Breast epithelium (tissue), 4 donors: ENCODE measurements at regions not wholly inside any gene's neighbourhood (a gene's known extent, or its start where the extent isn't known, plus 50 kb on each side); places are given as distances from the start of the nearest gene placed in this dataset.

Experiments
- DNase-seq, 2 donors: peaks; one replicate each; pipeline ENCODE4 v3.0.0-alpha.2; 2019; ENCODE audit warnings: low spot score in 2 of 2
- H3K27ac ChIP-seq, 2 donors: fragments of 200-600 bp; sonication (generic) in 1 of 2; one replicate each; pipeline ENCODE4 v1.5.1; 2016 to 2019; ENCODE audit warnings: mild to moderate bottlenecking in 1 of 2
- H3K27me3 ChIP-seq, 2 donors: fragments of 200-600 bp; sonication (generic) in 1 of 2; one replicate each; pipeline versions ENCODE4 v1.5.1 to v1.6.0; 2017 to 2019; ENCODE audit warnings: control low read depth in 1 of 2, mild to moderate bottlenecking in 1 of 2
- H3K36me3 ChIP-seq: fragments of 200-600 bp; one replicate; pipeline ENCODE4 v1.5.1; 2019
- H3K4me1 ChIP-seq, 2 donors: fragments of 200-600 bp; sonication (generic); one replicate each; pipeline ENCODE4 v1.5.1; 2016 to 2019; ENCODE audit warnings: control low read depth in 1 of 2
- H3K4me3 ChIP-seq, 3 donors: fragments of 200-600 bp; sonication (generic); 1 replicate in 2 of 3; 2 replicates in 1 of 3; pipeline ENCODE4 v1.5.1; 2016 to 2019; ENCODE audit warnings: mild to moderate bottlenecking in 3 of 3, moderate library complexity in 2 of 3
- H3K9me3 ChIP-seq, 2 donors: fragments of 200-600 bp; sonication (generic) in 1 of 2; one replicate each; pipeline ENCODE4 v1.5.1; 2016 to 2019; ENCODE audit warnings: control low read depth in 1 of 2
- POLR2A ChIP-seq: fragments of 450-650 bp; IDR thresholded peaks from one replicate; pipeline ENCODE4 v1.6.1; 2016; ENCODE audit warnings: antibody characterized with exemption, mild to moderate bottlenecking, moderate library complexity
- POLR2AphosphoS5 ChIP-seq, 3 donors: sonication (generic); formaldehyde crosslinking; IDR thresholded peaks; one replicate each; pipeline ENCODE4 v1.6.1; 2017; ENCODE audit warnings: antibody characterized with exemption in 3 of 3
- intact Hi-C: fragments of 100-400 bp; cut with DNase I; formaldehyde crosslinking; loops from one replicate; pipeline ENCODE4 v1.15.1; 2023; ENCODE audit warnings: low total_unique reads
- TF ChIP-seq, protein P1 (sequence below), 3 donors: fragments of 450-650 bp; IDR thresholded peaks; one replicate each; pipeline ENCODE4 v1.5.1; 2016 to 2017; ENCODE audit warnings: antibody characterized with exemption in 3 of 3, mild to moderate bottlenecking in 3 of 3, moderate library complexity in 3 of 3

DNA sequence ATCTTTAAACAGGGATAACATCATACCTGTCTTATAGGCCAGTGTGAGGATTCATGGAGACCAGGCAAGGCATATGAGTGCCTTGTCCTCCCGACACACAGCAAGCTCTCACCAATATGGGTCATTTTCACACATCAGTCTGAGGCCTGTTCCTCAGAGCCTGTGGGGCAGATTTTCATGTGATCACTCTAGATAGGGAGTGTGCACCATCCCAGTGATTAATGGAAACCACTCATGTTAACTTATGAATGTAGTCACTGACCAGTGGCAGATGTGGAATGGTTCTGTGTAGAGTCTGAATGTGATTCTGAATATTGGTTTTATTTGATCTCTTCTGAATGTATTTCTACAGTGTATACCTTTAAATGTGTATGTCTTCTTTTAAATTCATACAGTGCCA lies 219.7 kb upstream of the SFSWAP start:
- H3K27me3 ChIP-seq = peaks cover 0 to 20% of the 10 kb centered on the region in 2 donors
- no peaks in the 10 kb centered on the region for H3K36me3 ChIP-seq
- TF ChIP-seq, protein P1, sequence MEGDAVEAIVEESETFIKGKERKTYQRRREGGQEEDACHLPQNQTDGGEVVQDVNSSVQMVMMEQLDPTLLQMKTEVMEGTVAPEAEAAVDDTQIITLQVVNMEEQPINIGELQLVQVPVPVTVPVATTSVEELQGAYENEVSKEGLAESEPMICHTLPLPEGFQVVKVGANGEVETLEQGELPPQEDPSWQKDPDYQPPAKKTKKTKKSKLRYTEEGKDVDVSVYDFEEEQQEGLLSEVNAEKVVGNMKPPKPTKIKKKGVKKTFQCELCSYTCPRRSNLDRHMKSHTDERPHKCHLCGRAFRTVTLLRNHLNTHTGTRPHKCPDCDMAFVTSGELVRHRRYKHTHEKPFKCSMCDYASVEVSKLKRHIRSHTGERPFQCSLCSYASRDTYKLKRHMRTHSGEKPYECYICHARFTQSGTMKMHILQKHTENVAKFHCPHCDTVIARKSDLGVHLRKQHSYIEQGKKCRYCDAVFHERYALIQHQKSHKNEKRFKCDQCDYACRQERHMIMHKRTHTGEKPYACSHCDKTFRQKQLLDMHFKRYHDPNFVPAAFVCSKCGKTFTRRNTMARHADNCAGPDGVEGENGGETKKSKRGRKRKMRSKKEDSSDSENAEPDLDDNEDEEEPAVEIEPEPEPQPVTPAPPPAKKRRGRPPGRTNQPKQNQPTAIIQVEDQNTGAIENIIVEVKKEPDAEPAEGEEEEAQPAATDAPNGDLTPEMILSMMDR (IDR thresholded peaks at IDR 0.05) = no peak
- TF ChIP-seq POLR2A (no peak), POLR2AphosphoS5 (IDR thresholded peaks at IDR 0.05) (no peak)
- intact Hi-C loops = no loop called here
- H3K4me3 ChIP-seq = no peak overlapping the region
- H3K4me1 ChIP-seq = no peaks in the 10 kb centered on the region
- no peak overlapping the region for H3K27ac ChIP-seq
- no peaks in the 10 kb centered on the region for H3K9me3 ChIP-seq
- no peak for DNase-seq

DNA sequence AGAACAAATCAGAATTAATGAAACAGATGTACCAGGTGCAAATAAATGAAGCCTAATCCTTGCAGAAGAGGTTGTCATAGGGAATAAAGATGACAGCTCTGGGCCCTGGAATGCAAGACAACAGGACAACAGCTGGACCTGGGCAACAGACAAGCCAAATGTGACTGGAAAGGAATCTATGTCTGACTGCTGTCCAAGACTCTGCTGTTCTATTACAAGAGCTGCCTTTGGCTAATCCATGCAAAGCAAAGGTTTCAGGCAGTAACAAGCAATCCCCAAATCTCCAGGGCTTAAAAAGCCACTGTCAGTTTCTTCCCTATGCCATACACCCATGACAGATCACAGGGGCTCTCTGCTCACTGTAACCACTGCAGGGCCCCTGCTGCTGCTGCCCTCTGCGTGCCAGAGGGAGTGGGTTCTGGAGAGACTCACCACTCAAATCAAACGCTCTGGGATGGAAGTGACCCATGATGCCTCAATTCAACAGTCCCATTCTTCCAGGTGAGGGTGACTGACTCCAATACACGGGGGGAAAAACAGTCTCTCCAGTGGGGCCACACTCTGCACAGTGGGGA lies 218.9 kb upstream of the SFSWAP start:
- no peak for DNase-seq
- intact Hi-C loops = no loop called here
- Histone ChIP-seq H3K9me3 (no peaks in the 10 kb centered on the region), H3K36me3 (no peaks in the 10 kb centered on the region), H3K4me3 (no peak overlapping the region), H3K27me3 (peaks cover 0 to 20% of the 10 kb centered on the region in 2 donors), H3K4me1 (no peaks in the 10 kb centered on the region), H3K27ac (no peak overlapping the region)
- no peak for TF ChIP-seq POLR2A
- TF ChIP-seq, protein P1 (IDR thresholded peaks at IDR 0.05) = no peak
- TF ChIP-seq POLR2AphosphoS5 (IDR thresholded peaks at IDR 0.05) = no peak

DNA sequence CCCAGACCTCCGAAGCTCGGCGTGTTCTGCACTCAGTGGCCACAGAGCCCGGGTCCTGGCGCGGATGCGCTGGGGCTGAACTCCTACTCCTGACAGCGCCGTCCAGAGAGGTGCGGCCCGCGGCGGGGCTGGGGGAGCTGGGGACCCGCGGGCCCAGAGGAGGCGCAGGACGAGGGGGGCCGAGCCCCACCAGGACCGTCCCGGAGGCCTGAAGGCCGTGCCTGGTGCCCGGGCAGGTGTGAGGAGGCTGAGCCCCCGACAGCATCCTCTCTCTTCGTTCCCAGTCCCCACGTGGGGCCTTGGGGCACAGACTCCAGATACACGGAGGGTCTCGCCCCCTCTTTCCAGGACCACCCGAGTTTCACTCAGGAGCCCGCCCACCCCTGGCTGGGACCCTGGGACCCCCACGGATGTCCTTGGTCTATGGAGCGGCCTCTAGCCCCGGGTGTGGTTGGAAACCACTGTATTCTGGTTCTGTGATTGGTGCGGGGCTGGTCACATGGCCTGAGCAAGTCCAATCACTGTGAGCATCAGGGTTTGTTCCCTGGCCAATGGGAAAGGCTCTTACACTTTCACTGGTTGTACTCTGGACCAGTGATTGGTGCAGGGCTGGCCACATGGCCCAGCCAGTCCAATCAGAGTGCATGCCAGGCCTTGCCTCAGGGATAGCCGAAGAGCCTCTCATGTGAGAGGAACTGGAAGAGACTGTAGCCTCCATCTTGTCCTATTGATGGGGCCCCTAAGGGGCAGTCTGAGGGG lies 217.6 kb upstream of the SFSWAP start:
- no peak for DNase-seq
- Histone ChIP-seq H3K36me3 (no peaks in the 10 kb centered on the region), H3K27me3 (peaks cover 0 to 20% of the 10 kb centered on the region in 2 donors), H3K4me1 (no peaks in the 10 kb centered on the region), H3K9me3 (no peaks in the 10 kb centered on the region), H3K27ac (no peak overlapping the region), H3K4me3 (no peak overlapping the region)
- TF ChIP-seq, protein P1 (IDR thresholded peaks at IDR 0.05) = no peak
- TF ChIP-seq POLR2AphosphoS5 (IDR thresholded peaks at IDR 0.05) (no peak), POLR2A (no peak)
- intact Hi-C loops = no loop called here

DNA sequence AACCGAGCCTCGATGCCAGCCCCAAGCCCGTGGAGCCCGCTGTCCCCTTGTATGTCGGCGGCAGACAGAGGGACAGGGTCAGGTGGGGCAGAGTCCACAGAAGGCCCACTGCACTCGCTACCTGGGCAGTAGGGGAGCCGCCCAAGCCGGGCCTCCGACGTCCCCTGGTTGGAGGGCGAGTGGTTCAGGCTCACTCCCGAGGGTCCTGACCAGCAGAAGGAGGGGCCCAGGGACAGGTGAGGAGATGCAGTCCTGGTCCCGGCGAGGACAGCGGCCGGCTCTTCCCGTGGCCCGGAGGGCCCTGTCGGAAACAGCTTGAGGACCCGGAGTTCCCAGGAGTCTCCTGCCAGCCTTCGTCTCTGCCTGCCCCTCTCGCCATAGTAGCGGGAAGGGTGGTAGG lies 216.7 kb upstream of the SFSWAP start:
- H3K36me3 ChIP-seq = no peaks in the 10 kb centered on the region
- H3K4me3 ChIP-seq = no peak overlapping the region
- no peak for DNase-seq
- H3K27ac ChIP-seq = no peak overlapping the region
- H3K4me1 ChIP-seq = no peaks in the 10 kb centered on the region
- no peaks in the 10 kb centered on the region for H3K9me3 ChIP-seq
- H3K27me3 ChIP-seq = peaks cover 0 to 20% of the 10 kb centered on the region in 2 donors
- TF ChIP-seq, protein P1 (IDR thresholded peaks at IDR 0.05) = no peak
- intact Hi-C loops = no loop called here

DNA sequence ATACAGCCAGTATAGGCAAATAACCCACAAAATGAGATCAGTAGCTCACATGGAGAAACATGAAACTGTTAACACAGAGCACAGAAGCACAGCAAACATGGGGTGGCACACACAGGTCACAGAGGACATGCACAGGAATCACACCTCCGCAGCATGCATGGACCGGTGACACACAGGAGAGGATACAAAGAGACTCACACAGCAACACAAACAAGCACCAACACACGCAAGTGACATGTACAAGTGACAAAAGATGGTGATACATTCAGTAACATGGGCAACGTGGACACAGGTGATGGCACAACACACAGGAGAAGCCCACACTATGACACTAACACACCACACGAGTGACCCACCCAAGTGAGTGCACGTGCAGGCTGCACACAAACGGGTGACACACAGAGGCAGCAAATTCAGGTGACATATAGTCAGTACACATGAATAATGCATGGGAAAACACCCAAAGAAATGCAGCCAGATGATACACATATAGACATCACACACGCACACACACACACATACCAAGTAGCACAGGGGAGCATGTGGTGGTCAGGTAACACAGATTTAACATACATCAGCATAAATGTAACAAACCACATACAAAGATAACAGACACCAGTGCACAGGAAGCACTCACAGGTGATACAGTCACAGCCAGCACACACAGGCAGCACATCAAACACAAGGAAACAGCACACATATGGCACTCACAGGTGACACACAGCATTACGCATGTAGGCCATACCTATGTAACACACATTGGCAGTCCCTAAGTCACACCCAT lies 216.0 kb upstream of the SFSWAP start:
- DNase-seq = no peak
- H3K4me1 ChIP-seq = no peaks in the 10 kb centered on the region
- no peaks in the 10 kb centered on the region for H3K9me3 ChIP-seq
- TF ChIP-seq, protein P1 (IDR thresholded peaks at IDR 0.05) = no peak
- no peak for TF ChIP-seq POLR2A
- TF ChIP-seq POLR2AphosphoS5 (IDR thresholded peaks at IDR 0.05) = no peak
- no peaks in the 10 kb centered on the region for H3K36me3 ChIP-seq
- no peak overlapping the region for H3K27ac ChIP-seq
- H3K4me3 ChIP-seq = no peak overlapping the region
- intact Hi-C loops = no loop called here
- peaks cover 0 to 20% of the 10 kb centered on the region in 2 donors for H3K27me3 ChIP-seq
